HCT116 (cell line): ENCODE measurements at regions not wholly inside any gene's neighbourhood (a gene's known extent, or its start where the extent isn't known, plus 50 kb on each side); places are given as distances from the start of the nearest gene placed in this dataset.
"Not testable (repeated sequence)": the region's sequence is repeated elsewhere in the genome, so short reads cannot be mapped to it uniquely, and the experiment has no call there.

Experiments used
- ATAC-seq: fragments of 200-7000 bp; cut with Tn5 transposase; 2 replicates; pipeline ENCODE4 v1.9.1; 2020; ENCODE audit warnings: mild to moderate bottlenecking, moderate library complexity
- BruUV-seq: library from RNA; stranded (reverse); fragments of 400-500 nt; replicated peaks from 2 replicates; lab custom pipeline; 2021; lab: Mats Ljungman, UMichigan
- CTCF ChIA-PET: fragments of 300-600 bp; sonication (Branson Sonifier 250); formaldehyde crosslinking; loops from one replicate; lab custom pipeline; 2021; ENCODE audit warnings: antibody characterized with exemption; lab: Charles Lee
- POLR2A ChIA-PET: fragments of 300-600, 350-600 bp; sonication (Branson Sonifier 250); formaldehyde crosslinking; loops from one replicate; lab custom pipeline; 2021; ENCODE audit warnings: antibody characterized with exemption; lab: Charles Lee
- RAD21 ChIA-PET, 2 experiments: fragments of 300-600 bp; sonication (Branson Sonifier 250); formaldehyde crosslinking; loops; one replicate each; lab custom pipeline; 2023; ENCODE audit warnings: low total read pairs in 2 of 2; ENCODE audit not compliant: uncharacterized antibody in 2 of 2, unreplicated experiment in 2 of 2, low non-redundant PET in 1 of 2; lab: Charles Lee
- DNase-seq: peaks from one replicate; pipeline ENCODE4 v3.0.0-alpha.2; 2010; ENCODE audit warnings: low read depth, low spot score
- H2AFZ ChIP-seq: fragments of 200-600 bp; shearing (Covaris generic), sonication (generic); 2 replicates; pipeline ENCODE4 v1.6.1; 2017; ENCODE audit warnings: low read depth, mixed run types, mixed read lengths, antibody characterized with exemption, low read length; ENCODE audit not compliant: poor library complexity, severe bottlenecking
- H3K27ac ChIP-seq: 2 replicates; pipeline ENCODE4 v1.5.1; 2012; ENCODE audit warnings: low read depth, low read length
- H3K27me3 ChIP-seq: fragments of 200-600 bp; sonication (generic); 2 replicates; pipeline ENCODE4 v1.6.1; 2016; ENCODE audit warnings: mixed run types, low read length, mixed read lengths; ENCODE audit not compliant: insufficient read depth
- H3K36me3 ChIP-seq, 2 experiments: fragments of 200-500 bp in 1 of 2; fragments of 200-600 bp in 1 of 2; sonication (Bioruptor generic) in 1 of 2; sonication (generic) in 1 of 2; 2 replicates each; pipeline versions ENCODE4 v1.5.1 to v1.6.1; 2014 to 2016; ENCODE audit warnings: low read length in 2 of 2, inconsistent platforms in 1 of 2, mixed read lengths in 1 of 2, mixed run types in 1 of 2; ENCODE audit not compliant: insufficient read depth in 2 of 2, control insufficient read depth in 1 of 2
- H3K4me1 ChIP-seq, 2 experiments: fragments of 200-600 bp in 1 of 2; sonication (generic) in 1 of 2; 2 replicates each; pipeline versions ENCODE4 v1.5.1 to v1.6.1; 2012 to 2017; ENCODE audit warnings: low read length in 2 of 2, inconsistent platforms in 1 of 2, mild to moderate bottlenecking in 1 of 2, mixed read lengths in 1 of 2, mixed run types in 1 of 2, moderate library complexity in 1 of 2; ENCODE audit not compliant: insufficient read depth in 2 of 2, control insufficient read depth in 1 of 2
- H3K4me2 ChIP-seq: fragments of 200-600 bp; sonication (generic); 2 replicates; pipeline ENCODE4 v1.6.1; 2017; ENCODE audit warnings: mixed run types, low read length, mixed read lengths
- H3K4me3 ChIP-seq, 2 experiments: fragments of 200-600 bp in 1 of 2; sonication (generic) in 1 of 2; replicated peaks in 1 of 2; 2 replicates each; pipeline ENCODE4 v1.5.1; 2011 to 2016; ENCODE audit warnings: low read length in 2 of 2, control low read depth in 1 of 2, low read depth in 1 of 2, mild to moderate bottlenecking in 1 of 2, mixed read lengths in 1 of 2, mixed run types in 1 of 2
- H3K79me2 ChIP-seq: fragments of 200-600 bp; sonication (generic); 2 replicates; pipeline ENCODE4 v1.6.1; 2017; ENCODE audit warnings: mild to moderate bottlenecking, mixed run types, low read length, moderate library complexity, mixed read lengths; ENCODE audit not compliant: insufficient read depth
- H3K9ac ChIP-seq: fragments of 200-600 bp; sonication (generic); 2 replicates; pipeline ENCODE4 v1.6.1; 2016; ENCODE audit warnings: low read length, mixed read lengths
- H3K9me2 ChIP-seq: fragments of 200-600 bp; sonication (generic), shearing (Covaris generic); 2 replicates; pipeline ENCODE4 v1.6.1; 2017; ENCODE audit warnings: mixed run types, mild to moderate bottlenecking, moderate library complexity; ENCODE audit not compliant: insufficient read depth
- H3K9me3 ChIP-seq, 2 experiments: fragments of 200-500 bp in 1 of 2; fragments of 200-600 bp in 1 of 2; sonication (Bioruptor generic) in 1 of 2; sonication (generic) in 1 of 2; 2 replicates each; pipeline ENCODE4 v1.6.1; 2014 to 2017; ENCODE audit warnings: low read length in 2 of 2, mixed read lengths in 2 of 2, inconsistent platforms in 1 of 2, low read depth in 1 of 2, mild to moderate bottlenecking in 1 of 2, mixed run types in 1 of 2, moderate library complexity in 1 of 2; ENCODE audit not compliant: control insufficient read depth in 1 of 2, insufficient read depth in 1 of 2
- H4K20me1 ChIP-seq: fragments of 200-600 bp; sonication (generic), shearing (Covaris generic); 2 replicates; pipeline ENCODE4 v1.6.1; 2017; ENCODE audit warnings: mixed run types, mild to moderate bottlenecking, moderate library complexity; ENCODE audit not compliant: insufficient read depth
- ATF3 ChIP-seq: IDR thresholded peaks from 2 replicates; pipeline ENCODE4 v1.6.1; 2012
- EGR1 ChIP-seq: IDR thresholded peaks from 2 replicates; pipeline ENCODE4 v1.6.1; 2012; ENCODE audit warnings: low read depth
- ELF1 ChIP-seq: IDR thresholded peaks from 2 replicates; pipeline ENCODE4 v1.6.1; 2012; ENCODE audit warnings: low read depth, borderline replicate concordance
- EZH2phosphoT487 ChIP-seq: fragments of 200-600 bp; IDR thresholded peaks from 2 replicates; pipeline ENCODE4 v1.6.1; 2018; ENCODE audit warnings: antibody characterized with exemption, borderline replicate concordance
- FOSL1 ChIP-seq: IDR thresholded peaks from 2 replicates; pipeline ENCODE4 v1.6.1; 2012; ENCODE audit warnings: low read depth
- POLR2A ChIP-seq: IDR thresholded peaks from 2 replicates; pipeline ENCODE4 v1.7.0; 2011; ENCODE audit warnings: borderline replicate concordance; ENCODE audit not compliant: insufficient read depth, insufficient read length; ENCODE audit errors: extremely low read depth
- POLR2AphosphoS5 ChIP-seq: IDR thresholded peaks from 2 replicates; pipeline ENCODE4 v1.6.1; 2011; ENCODE audit warnings: mild to moderate bottlenecking, low read depth, low read length, moderate library complexity
- RAD21 ChIP-seq: IDR thresholded peaks from 2 replicates; pipeline ENCODE4 v1.6.1; 2012; ENCODE audit warnings: low read depth, mild to moderate bottlenecking
- REST ChIP-seq: IDR thresholded peaks from 2 replicates; pipeline ENCODE4 v1.6.1; 2012; ENCODE audit warnings: low read depth
- SP1 ChIP-seq: IDR thresholded peaks from 2 replicates; pipeline ENCODE4 v1.6.1; 2012; ENCODE audit warnings: low read depth
- SRF ChIP-seq: IDR thresholded peaks from 2 replicates; pipeline ENCODE4 v1.6.1; 2012; ENCODE audit warnings: low read depth
- YY1 ChIP-seq: IDR thresholded peaks from 2 replicates; pipeline ENCODE4 v1.6.1; 2011; ENCODE audit warnings: low read length, low read depth, moderate library complexity, mild to moderate bottlenecking; ENCODE audit not compliant: insufficient replicate concordance; ENCODE audit errors: extremely low read depth
- ZNF274 ChIP-seq: fragments of 200-500 bp; sonication (Bioruptor generic); IDR thresholded peaks from 2 replicates; pipeline ENCODE4 v1.6.1; 2014; ENCODE audit warnings: mild to moderate bottlenecking, low read depth, low read length, inconsistent platforms
- intact Hi-C: fragments of 100-400 bp; cut with micrococcal nuclease; formaldehyde crosslinking; loops from 2 replicates; pipeline ENCODE4 v1.10.0; 2022

DNA sequence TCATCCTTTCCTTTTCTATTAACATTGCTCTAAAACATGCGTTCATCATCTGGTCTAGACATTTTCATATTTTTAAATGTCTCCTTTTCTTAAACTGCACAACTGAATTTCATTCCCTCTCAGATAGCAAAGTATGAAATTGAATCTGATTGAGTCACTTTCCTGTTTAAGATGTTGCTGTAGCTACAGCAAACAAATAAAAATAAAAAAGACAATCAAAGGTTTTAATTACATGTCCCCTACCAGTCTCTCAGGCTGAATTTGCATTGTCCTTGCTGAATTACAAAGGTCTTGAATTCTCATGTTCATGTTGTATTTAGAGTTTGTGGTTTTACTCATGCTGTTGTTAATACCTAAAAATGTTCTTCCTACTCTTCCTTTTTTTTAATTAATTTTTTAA is 537.9 kb upstream of the LRATD1 start:
- TF ChIP-seq ATF3 (no peak), YY1 (no peak), RAD21 (no peak), ELF1 (no peak), SP1 (no peak), POLR2A (no peak), EGR1 (no peak), FOSL1 (no peak), SRF (no peak), REST (no peak), POLR2AphosphoS5 (no peak), ZNF274 (no peak), EZH2phosphoT487 (no peak)
- H3K9ac ChIP-seq, result no peak overlapping the region
- H3K4me1 ChIP-seq, result no peaks in the 10 kb centered on the region
- H3K27ac ChIP-seq, result no peak overlapping the region
- no peaks in the 10 kb centered on the region for H3K36me3 ChIP-seq
- no peak overlapping the region for H3K4me2 ChIP-seq
- no peaks in the 10 kb centered on the region for H3K27me3 ChIP-seq
- ATAC-seq, result no peak
- peaks cover 11 to 16% of the 10 kb centered on the region in 2 experiments; a peak in 2 of 4 replicates for H3K9me3 ChIP-seq
- no peak overlapping the region for H3K4me3 ChIP-seq
- no peak overlapping the region for H2AFZ ChIP-seq
- no TSS peak for BruUV-seq
- intact Hi-C loops, result no loop called here
- CTCF ChIA-PET, result no interaction called here
- POLR2A ChIA-PET, result no interaction called here
- DNase-seq, result no peak
- H4K20me1 ChIP-seq, result no peaks in the 10 kb centered on the region
- no peaks in the 10 kb centered on the region for H3K9me2 ChIP-seq
- RAD21 ChIA-PET, result no interaction called here
- H3K79me2 ChIP-seq, result no peaks in the 10 kb centered on the region

- POLR2A ChIA-PET, H3K27me3 ChIP-seq, H3K9me2 ChIP-seq, ATAC-seq, H3K27ac ChIP-seq, H3K9me3 ChIP-seq, H3K4me1 ChIP-seq, H4K20me1 ChIP-seq, H2AFZ ChIP-seq, DNase-seq, BruUV-seq, H3K9ac ChIP-seq, H3K4me3 ChIP-seq, CTCF ChIA-PET, RAD21 ChIA-PET, H3K4me2 ChIP-seq, H3K79me2 ChIP-seq, H3K36me3 ChIP-seq, intact Hi-C loops: not testable (repeated sequence)
Observed at GRCh38 chr2:14099101-14099500, 533.4 kb upstream of the LRATD1 start.
